ENCODE measurements at regions not wholly inside any gene's neighbourhood (a gene's known extent, or its start where the extent isn't known, plus 50 kb on each side); places are given as distances from the start of the nearest gene placed in this dataset.

- no peak for DNase-seq (ENCODE audit: extremely low read depth, insufficient read length)
- Histone ChIP-seq H3K27me3 (replicated peaks; ENCODE audit: control insufficient read depth, insufficient read depth, low read length) (no peaks in the 10 kb centered on the region; the same call in 1 of the 2 replicates), H3K36me3 (ENCODE audit: control insufficient read depth, insufficient read depth, low read length) (no peaks in the 10 kb centered on the region), H3K4me3 (replicated peaks; ENCODE audit: low read depth, low read length) (no peak overlapping the region)
- no peak for TF ChIP-seq CTCF (IDR thresholded peaks at IDR 0.05; ENCODE audit: insufficient read depth, low read length, poor library complexity, severe bottlenecking)
These were observed 220.0 kb upstream of the TANK start for GRCh38 chr2:160940271-160940670.

- no peaks in the 10 kb centered on the region; the same call in 1 of the 2 replicates for H3K27me3 ChIP-seq (replicated peaks; ENCODE audit: control insufficient read depth, insufficient read depth, low read length)
- H3K36me3 ChIP-seq (ENCODE audit: control insufficient read depth, insufficient read depth, low read length) = no peaks in the 10 kb centered on the region
- no peak overlapping the region for H3K4me3 ChIP-seq (replicated peaks; ENCODE audit: low read depth, low read length)
- TF ChIP-seq CTCF (IDR thresholded peaks at IDR 0.05; ENCODE audit: insufficient read depth, low read length, poor library complexity, severe bottlenecking) = no peak
- DNase-seq (ENCODE audit: extremely low read depth, insufficient read length) = peak; percentile 13
These were observed 219.5 kb upstream of the TANK start for GRCh38 chr2:160940699-160941098.

- TF ChIP-seq CTCF (IDR thresholded peaks at IDR 0.05; ENCODE audit: insufficient read depth, low read length, poor library complexity, severe bottlenecking) = no peak
- no peak for DNase-seq (ENCODE audit: extremely low read depth, insufficient read length)
- Histone ChIP-seq H3K36me3 (ENCODE audit: control insufficient read depth, insufficient read depth, low read length) (no peaks in the 10 kb centered on the region), H3K27me3 (replicated peaks; ENCODE audit: control insufficient read depth, insufficient read depth, low read length) (no peaks in the 10 kb centered on the region; the same call in 1 of the 2 replicates), H3K4me3 (replicated peaks; ENCODE audit: low read depth, low read length) (no peak overlapping the region)
These were observed 218.9 kb upstream of the TANK start for GRCh38 chr2:160941290-160941846.

DNA sequence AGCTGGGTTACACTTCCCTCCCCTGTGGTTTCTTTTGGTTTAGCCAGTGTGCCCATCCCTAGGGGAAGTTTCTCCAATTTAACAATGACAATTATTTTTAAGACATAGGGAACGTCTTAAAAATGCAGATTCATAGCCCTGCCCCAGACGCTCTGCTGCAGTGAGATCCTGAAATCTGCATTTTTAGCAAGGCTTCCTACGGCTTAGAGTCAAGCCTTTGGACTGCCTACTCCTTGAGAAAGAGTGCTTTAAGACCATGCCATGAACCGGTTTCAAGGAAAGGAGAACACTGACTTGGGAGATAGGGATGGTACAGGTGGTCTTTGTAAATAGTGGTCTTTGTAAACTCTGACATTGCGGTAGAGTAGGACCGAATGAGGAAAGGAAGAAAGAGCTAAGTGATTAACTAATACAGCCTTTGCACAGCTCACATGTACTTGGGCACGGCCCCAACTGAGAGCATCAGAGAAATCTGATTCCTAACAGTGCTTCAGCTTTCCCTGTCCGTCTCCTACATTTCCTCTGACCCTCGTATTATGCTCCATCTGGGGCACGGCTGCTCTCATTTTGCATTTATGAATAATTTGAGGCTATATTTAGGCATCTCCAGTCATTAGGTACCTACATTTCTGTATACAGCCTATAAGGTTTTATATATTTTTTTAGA is 217.6 kb upstream of the TANK start:
- no peak for DNase-seq (ENCODE audit: extremely low read depth, insufficient read length)
- Histone ChIP-seq H3K4me3 (replicated peaks; ENCODE audit: low read depth, low read length) (no peak overlapping the region), H3K27me3 (replicated peaks; ENCODE audit: control insufficient read depth, insufficient read depth, low read length) (no peaks in the 10 kb centered on the region; the same call in 1 of the 2 replicates), H3K36me3 (ENCODE audit: control insufficient read depth, insufficient read depth, low read length) (no peaks in the 10 kb centered on the region)
- TF ChIP-seq CTCF (IDR thresholded peaks at IDR 0.05; ENCODE audit: insufficient read depth, low read length, poor library complexity, severe bottlenecking) = no peak

GRCh38 chr2:160943414-160943813 is 216.8 kb upstream of the TANK start:
- DNase-seq (ENCODE audit: extremely low read depth, insufficient read length) = no peak
- H3K4me3 ChIP-seq (replicated peaks; ENCODE audit: low read depth, low read length) = no peak overlapping the region
- H3K27me3 ChIP-seq (replicated peaks; ENCODE audit: control insufficient read depth, insufficient read depth, low read length) = no peaks in the 10 kb centered on the region
- no peak for TF ChIP-seq CTCF (IDR thresholded peaks at IDR 0.05; ENCODE audit: insufficient read depth, low read length, poor library complexity, severe bottlenecking)
- H3K36me3 ChIP-seq (ENCODE audit: control insufficient read depth, insufficient read depth, low read length) = no peaks in the 10 kb centered on the region
